ENCODE measurements at regions not wholly inside any gene's neighbourhood (a gene's known extent, or its start where the extent isn't known, plus 50 kb on each side); places are given as distances from the start of the nearest gene placed in this dataset.

DNA sequence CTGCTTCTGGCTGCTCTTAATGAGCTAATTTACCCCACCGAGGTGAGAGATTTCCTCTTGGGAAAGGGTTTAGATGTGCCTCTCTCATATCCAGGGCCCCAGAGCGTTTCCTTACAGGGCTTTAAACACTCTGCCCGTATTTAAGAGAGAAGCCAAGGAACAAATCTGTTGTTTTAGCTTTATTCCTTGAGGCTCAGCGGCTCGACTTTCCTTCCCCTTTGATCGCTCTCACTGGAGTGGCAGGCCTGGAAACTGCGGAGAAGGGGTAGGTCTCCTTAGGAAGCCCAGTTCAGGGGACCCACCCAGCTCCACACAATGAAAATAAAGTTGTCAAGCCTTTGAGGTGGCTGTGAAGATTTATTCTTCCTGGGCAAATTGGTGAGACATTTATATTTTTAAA lies 132.0 kb upstream of the JAG1 start:
- 0 out of 2 replicates have a peak, but pooled peaks cover 6% of the 10 kb centered on the region for H3K4me1 ChIP-seq (ENCODE audit: control insufficient read depth, insufficient read depth, low read length)
- no peaks in the 10 kb centered on the region for H3K9me3 ChIP-seq (ENCODE audit: control insufficient read depth, insufficient read depth, low read length)
- H3K27ac ChIP-seq (ENCODE audit: low read depth, low read length), result no peak overlapping the region
- H3K9ac ChIP-seq (ENCODE audit: low read depth, low read length), result no peak overlapping the region
- H3K4me3 ChIP-seq (ENCODE audit: low read depth, low read length), result no peak overlapping the region
- no peaks in the 10 kb centered on the region for H3K36me3 ChIP-seq (ENCODE audit: control insufficient read depth, insufficient read depth, low read length)
- H3K27me3 ChIP-seq (ENCODE audit: control insufficient read depth, insufficient read depth, low read length), result no peaks in the 10 kb centered on the region

GRCh38 chr20:10806539-10806938 lies 132.7 kb upstream of the JAG1 start:
- Histone ChIP-seq H3K4me3 (ENCODE audit: low read depth, low read length) (no peak overlapping the region), H3K36me3 (ENCODE audit: control insufficient read depth, insufficient read depth, low read length) (no peaks in the 10 kb centered on the region), H3K27me3 (ENCODE audit: control insufficient read depth, insufficient read depth, low read length) (no peaks in the 10 kb centered on the region), H3K9ac (ENCODE audit: low read depth, low read length) (no peak overlapping the region), H3K4me1 (ENCODE audit: control insufficient read depth, insufficient read depth, low read length) (0 out of 2 replicates have a peak, but pooled peaks cover 6% of the 10 kb centered on the region), H3K27ac (ENCODE audit: low read depth, low read length) (no peak overlapping the region), H3K9me3 (ENCODE audit: control insufficient read depth, insufficient read depth, low read length) (no peaks in the 10 kb centered on the region)

DNA sequence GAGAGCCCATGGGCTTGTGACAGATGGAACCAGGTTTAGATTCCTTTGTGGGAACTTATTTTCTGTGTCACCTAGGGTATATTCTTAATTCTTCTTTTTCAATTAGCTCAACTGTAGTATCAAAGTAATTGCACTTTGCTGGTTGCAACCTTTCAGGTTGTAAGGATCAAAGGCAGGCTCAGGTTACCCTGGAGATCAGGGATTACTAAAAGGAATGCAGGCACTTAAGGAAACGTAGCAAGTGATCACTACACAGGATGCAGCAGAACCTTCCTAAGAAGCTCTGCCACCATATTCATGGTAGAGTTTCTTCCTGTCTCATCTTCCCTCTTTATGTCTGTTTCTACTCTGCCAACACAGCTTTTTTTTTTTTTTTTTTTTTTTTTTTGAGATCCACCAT lies 133.2 kb upstream of the JAG1 start:
- Histone ChIP-seq H3K36me3 (ENCODE audit: control insufficient read depth, insufficient read depth, low read length) (no peaks in the 10 kb centered on the region), H3K9ac (ENCODE audit: low read depth, low read length) (no peak overlapping the region), H3K27me3 (ENCODE audit: control insufficient read depth, insufficient read depth, low read length) (no peaks in the 10 kb centered on the region)

DNA sequence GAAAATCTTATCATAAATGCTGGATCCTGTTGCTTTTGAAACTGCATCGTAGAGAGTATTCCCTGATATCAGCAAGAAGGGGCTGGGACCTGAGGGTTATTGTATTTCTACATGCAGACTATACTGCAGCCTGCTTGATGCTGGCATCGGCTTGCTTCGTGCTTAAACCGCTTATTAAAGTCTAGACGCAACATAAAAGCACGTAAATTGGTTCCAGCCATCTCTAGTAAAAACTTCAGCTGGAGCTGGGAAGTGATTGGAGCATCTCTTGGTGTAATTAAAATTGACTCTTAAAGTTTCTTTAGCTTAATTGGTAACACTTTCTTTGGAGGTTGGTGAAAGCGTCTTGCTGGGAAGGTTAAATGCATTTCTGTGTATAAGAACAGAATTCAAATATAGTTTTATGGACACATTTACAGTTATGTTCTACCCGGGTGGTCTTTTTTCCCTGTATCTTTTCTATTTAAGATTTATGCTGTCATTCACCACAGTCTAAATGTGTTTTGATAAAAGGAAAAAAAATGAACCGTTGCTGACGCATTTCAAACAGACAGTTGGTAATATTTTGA lies 139.0 kb upstream of the JAG1 start:
- H3K4me1 ChIP-seq (ENCODE audit: control insufficient read depth, insufficient read depth, low read length), result no peaks in the 10 kb centered on the region

More for the DNA sequence above, 133.2 kb upstream of the JAG1 start:
- H3K4me3 ChIP-seq (ENCODE audit: low read depth, low read length), result no peak overlapping the region
- 0 out of 2 replicates have a peak, but pooled peaks cover 6% of the 10 kb centered on the region for H3K4me1 ChIP-seq (ENCODE audit: control insufficient read depth, insufficient read depth, low read length)
- H3K27ac ChIP-seq (ENCODE audit: low read depth, low read length), result no peak overlapping the region
- no peaks in the 10 kb centered on the region for H3K9me3 ChIP-seq (ENCODE audit: control insufficient read depth, insufficient read depth, low read length)

GRCh38 chr20:10823585-10823984 lies 149.8 kb upstream of the JAG1 start:
- no peak overlapping the region for H3K4me3 ChIP-seq (ENCODE audit: low read depth, low read length)
- no peaks in the 10 kb centered on the region for H3K9me3 ChIP-seq (ENCODE audit: control insufficient read depth, insufficient read depth, low read length)
- H3K27ac ChIP-seq (ENCODE audit: low read depth, low read length), result no peak overlapping the region

More for the DNA sequence above, 139.0 kb upstream of the JAG1 start:
- H3K27ac ChIP-seq (ENCODE audit: low read depth, low read length), result no peak overlapping the region
- no peaks in the 10 kb centered on the region for H3K36me3 ChIP-seq (ENCODE audit: control insufficient read depth, insufficient read depth, low read length)
- H3K4me3 ChIP-seq (ENCODE audit: low read depth, low read length), result no peak overlapping the region
- H3K9ac ChIP-seq (ENCODE audit: low read depth, low read length), result no peak overlapping the region
- no peaks in the 10 kb centered on the region for H3K27me3 ChIP-seq (ENCODE audit: control insufficient read depth, insufficient read depth, low read length)
- H3K9me3 ChIP-seq (ENCODE audit: control insufficient read depth, insufficient read depth, low read length), result no peaks in the 10 kb centered on the region

GRCh38 chr20:10824750-10825500 lies 151.1 kb upstream of the JAG1 start:
- H3K27ac ChIP-seq (ENCODE audit: low read depth, low read length), result no peak overlapping the region
- H3K9ac ChIP-seq (ENCODE audit: low read depth, low read length), result no peak overlapping the region
- no peaks in the 10 kb centered on the region for H3K4me1 ChIP-seq (ENCODE audit: control insufficient read depth, insufficient read depth, low read length)
- H3K36me3 ChIP-seq (ENCODE audit: control insufficient read depth, insufficient read depth, low read length), result no peaks in the 10 kb centered on the region
- H3K9me3 ChIP-seq (ENCODE audit: control insufficient read depth, insufficient read depth, low read length), result no peaks in the 10 kb centered on the region
- H3K27me3 ChIP-seq (ENCODE audit: control insufficient read depth, insufficient read depth, low read length), result no peaks in the 10 kb centered on the region
- H3K4me3 ChIP-seq (ENCODE audit: low read depth, low read length), result no peak overlapping the region

More at GRCh38 chr20:10823585-10823984, 149.8 kb upstream of the JAG1 start:
- no peaks in the 10 kb centered on the region for H3K27me3 ChIP-seq (ENCODE audit: control insufficient read depth, insufficient read depth, low read length)
- H3K9ac ChIP-seq (ENCODE audit: low read depth, low read length), result no peak overlapping the region
- H3K4me1 ChIP-seq (ENCODE audit: control insufficient read depth, insufficient read depth, low read length), result no peaks in the 10 kb centered on the region
- no peaks in the 10 kb centered on the region for H3K36me3 ChIP-seq (ENCODE audit: control insufficient read depth, insufficient read depth, low read length)

GRCh38 chr20:10826111-10826510 lies 152.3 kb upstream of the JAG1 start:
- H3K9ac ChIP-seq (ENCODE audit: low read depth, low read length), result no peak overlapping the region
- H3K27ac ChIP-seq (ENCODE audit: low read depth, low read length), result no peak overlapping the region
- H3K9me3 ChIP-seq (ENCODE audit: control insufficient read depth, insufficient read depth, low read length), result no peaks in the 10 kb centered on the region
- H3K4me1 ChIP-seq (ENCODE audit: control insufficient read depth, insufficient read depth, low read length), result no peaks in the 10 kb centered on the region
- no peak overlapping the region for H3K4me3 ChIP-seq (ENCODE audit: low read depth, low read length)
- no peaks in the 10 kb centered on the region for H3K27me3 ChIP-seq (ENCODE audit: control insufficient read depth, insufficient read depth, low read length)
- H3K36me3 ChIP-seq (ENCODE audit: control insufficient read depth, insufficient read depth, low read length), result no peaks in the 10 kb centered on the region

GRCh38 chr20:10828180-10828579 lies 154.4 kb upstream of the JAG1 start:
- Histone ChIP-seq H3K4me1 (ENCODE audit: control insufficient read depth, insufficient read depth, low read length) (no peaks in the 10 kb centered on the region), H3K27me3 (ENCODE audit: control insufficient read depth, insufficient read depth, low read length) (no peaks in the 10 kb centered on the region), H3K27ac (ENCODE audit: low read depth, low read length) (no peak overlapping the region), H3K36me3 (ENCODE audit: control insufficient read depth, insufficient read depth, low read length) (no peaks in the 10 kb centered on the region), H3K4me3 (ENCODE audit: low read depth, low read length) (no peak overlapping the region), H3K9ac (ENCODE audit: low read depth, low read length) (no peak overlapping the region), H3K9me3 (ENCODE audit: control insufficient read depth, insufficient read depth, low read length) (no peaks in the 10 kb centered on the region)

DNA sequence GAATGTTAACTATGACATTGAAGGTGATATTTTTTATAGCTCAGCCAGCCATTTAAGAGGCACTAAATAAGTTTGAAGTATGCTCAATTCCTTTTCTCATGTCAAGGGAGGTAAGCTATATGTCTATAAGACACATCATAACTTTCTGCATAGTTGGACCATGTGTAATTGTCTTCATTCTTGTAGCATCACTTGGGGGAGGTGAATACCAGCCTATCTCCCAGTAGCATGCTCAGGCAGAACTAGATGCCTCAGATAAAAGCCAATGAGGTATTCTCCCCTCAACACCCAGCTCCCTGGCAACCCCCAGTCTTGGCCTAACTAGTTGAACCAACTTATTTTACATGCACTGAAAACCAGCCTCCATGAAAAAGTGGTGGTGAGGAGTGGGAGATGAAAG lies 158.3 kb upstream of the JAG1 start:
- H3K36me3 ChIP-seq (ENCODE audit: control insufficient read depth, insufficient read depth, low read length), result no peaks in the 10 kb centered on the region
- H3K27ac ChIP-seq (ENCODE audit: low read depth, low read length), result no peak overlapping the region
- no peaks in the 10 kb centered on the region for H3K27me3 ChIP-seq (ENCODE audit: control insufficient read depth, insufficient read depth, low read length)
- no peaks in the 10 kb centered on the region for H3K4me1 ChIP-seq (ENCODE audit: control insufficient read depth, insufficient read depth, low read length)
- no peaks in the 10 kb centered on the region for H3K9me3 ChIP-seq (ENCODE audit: control insufficient read depth, insufficient read depth, low read length)
- no peak overlapping the region for H3K4me3 ChIP-seq (ENCODE audit: low read depth, low read length)
- no peak overlapping the region for H3K9ac ChIP-seq (ENCODE audit: low read depth, low read length)

- H3K9ac ChIP-seq (ENCODE audit: low read depth, low read length), result no peak overlapping the region
These were observed 164.1 kb upstream of the JAG1 start for GRCh38 chr20:10837901-10838300.

GRCh38 chr20:10842116-10842515 lies 168.3 kb upstream of the JAG1 start:
- H3K9ac ChIP-seq (ENCODE audit: low read depth, low read length), result no peak overlapping the region
- H3K4me3 ChIP-seq (ENCODE audit: low read depth, low read length), result no peak overlapping the region
- H3K27ac ChIP-seq (ENCODE audit: low read depth, low read length), result no peak overlapping the region
- H3K36me3 ChIP-seq (ENCODE audit: control insufficient read depth, insufficient read depth, low read length), result no peaks in the 10 kb centered on the region
- no peaks in the 10 kb centered on the region for H3K4me1 ChIP-seq (ENCODE audit: control insufficient read depth, insufficient read depth, low read length)
- no peaks in the 10 kb centered on the region for H3K27me3 ChIP-seq (ENCODE audit: control insufficient read depth, insufficient read depth, low read length)
- H3K9me3 ChIP-seq (ENCODE audit: control insufficient read depth, insufficient read depth, low read length), result 0 out of 2 replicates have a peak, but pooled peaks cover 5% of the 10 kb centered on the region

More at GRCh38 chr20:10837901-10838300, 164.1 kb upstream of the JAG1 start:
- Histone ChIP-seq H3K36me3 (ENCODE audit: control insufficient read depth, insufficient read depth, low read length) (no peaks in the 10 kb centered on the region), H3K9me3 (ENCODE audit: control insufficient read depth, insufficient read depth, low read length) (0 out of 2 replicates have a peak, but pooled peaks cover 5% of the 10 kb centered on the region), H3K4me3 (ENCODE audit: low read depth, low read length) (no peak overlapping the region), H3K27me3 (ENCODE audit: control insufficient read depth, insufficient read depth, low read length) (no peaks in the 10 kb centered on the region), H3K27ac (ENCODE audit: low read depth, low read length) (no peak overlapping the region), H3K4me1 (ENCODE audit: control insufficient read depth, insufficient read depth, low read length) (no peaks in the 10 kb centered on the region)

All from HUES48 (cell line).